ENCODE measurements at regions not wholly inside any gene's neighbourhood (a gene's known extent, or its start where the extent isn't known, plus 50 kb on each side); places are given as distances from the start of the nearest gene placed in this dataset.

- TF ChIP-seq CTCF (IDR thresholded peaks at IDR 0.05; ENCODE audit: insufficient read depth, low read depth, low read length) (no peak), EZH2 (IDR thresholded peaks at IDR 0.05; ENCODE audit: insufficient read depth, low read length) (no peak)
Observed at GRCh38 chr1:94617957-94618739, 76.6 kb upstream of the F3 start.
